ENCODE measurements at regions not wholly inside any gene's neighbourhood (a gene's known extent, or its start where the extent isn't known, plus 50 kb on each side); places are given as distances from the start of the nearest gene placed in this dataset.

GRCh38 chr9:18124760-18125159 is 349.2 kb upstream of the ADAMTSL1 start (continued):
- TF ChIP-seq, protein P1, sequence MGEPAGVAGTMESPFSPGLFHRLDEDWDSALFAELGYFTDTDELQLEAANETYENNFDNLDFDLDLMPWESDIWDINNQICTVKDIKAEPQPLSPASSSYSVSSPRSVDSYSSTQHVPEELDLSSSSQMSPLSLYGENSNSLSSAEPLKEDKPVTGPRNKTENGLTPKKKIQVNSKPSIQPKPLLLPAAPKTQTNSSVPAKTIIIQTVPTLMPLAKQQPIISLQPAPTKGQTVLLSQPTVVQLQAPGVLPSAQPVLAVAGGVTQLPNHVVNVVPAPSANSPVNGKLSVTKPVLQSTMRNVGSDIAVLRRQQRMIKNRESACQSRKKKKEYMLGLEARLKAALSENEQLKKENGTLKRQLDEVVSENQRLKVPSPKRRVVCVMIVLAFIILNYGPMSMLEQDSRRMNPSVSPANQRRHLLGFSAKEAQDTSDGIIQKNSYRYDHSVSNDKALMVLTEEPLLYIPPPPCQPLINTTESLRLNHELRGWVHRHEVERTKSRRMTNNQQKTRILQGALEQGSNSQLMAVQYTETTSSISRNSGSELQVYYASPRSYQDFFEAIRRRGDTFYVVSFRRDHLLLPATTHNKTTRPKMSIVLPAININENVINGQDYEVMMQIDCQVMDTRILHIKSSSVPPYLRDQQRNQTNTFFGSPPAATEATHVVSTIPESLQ (CRISPR knock-in tag; IDR thresholded peaks at IDR 0.05): no peak

DNA sequence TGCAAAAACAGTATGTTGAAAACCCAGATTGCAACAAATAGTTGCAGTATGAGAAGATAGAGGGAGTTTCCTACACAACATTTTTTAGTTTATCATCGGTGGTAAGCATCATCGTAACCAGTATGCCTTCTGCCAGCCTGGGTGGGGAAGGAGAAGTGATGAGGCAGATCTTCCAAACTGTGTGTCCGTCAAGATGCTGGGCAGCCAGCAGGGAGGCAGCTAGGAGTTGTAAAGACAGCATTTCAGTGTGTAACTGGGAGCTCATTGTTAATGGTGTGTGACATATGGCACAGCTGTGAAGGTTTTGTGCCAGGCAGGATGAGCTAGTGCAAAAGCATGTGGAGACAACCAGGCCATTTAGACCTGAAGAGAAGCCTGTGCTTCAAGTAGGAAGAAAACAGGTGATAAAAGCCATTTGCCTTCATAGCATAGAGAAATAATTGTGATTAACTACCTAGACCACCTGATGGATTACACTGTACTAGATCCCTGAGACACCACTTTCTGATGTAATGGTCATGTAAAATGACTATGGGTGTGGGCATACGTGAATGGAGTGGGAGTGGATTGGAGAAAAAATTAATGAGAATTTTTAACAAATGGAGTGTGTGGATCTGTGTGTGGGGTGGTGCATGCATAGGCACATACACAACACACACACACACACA is 347.0 kb upstream of the ADAMTSL1 start:
- ATAC-seq (no peak), DNase-seq (ENCODE audit: low spot score) (no peak)
- no peaks in the 10 kb centered on the region for H3K36me3 Mint-ChIP-seq
- ChIA-PET CTCF (no interaction called here), POLR2A (no interaction called here)
- H3K4me1 Mint-ChIP-seq: peaks cover 15% of the 10 kb centered on the region
- H3K4me3 Mint-ChIP-seq: no peak overlapping the region
- peaks cover 10% of the 10 kb centered on the region; the same call in 1 of the 2 replicates for H3K9me3 Mint-ChIP-seq
- no peaks in the 10 kb centered on the region for H3K27me3 Mint-ChIP-seq (ENCODE audit: low read depth)
- TF ChIP-seq, protein P2, sequence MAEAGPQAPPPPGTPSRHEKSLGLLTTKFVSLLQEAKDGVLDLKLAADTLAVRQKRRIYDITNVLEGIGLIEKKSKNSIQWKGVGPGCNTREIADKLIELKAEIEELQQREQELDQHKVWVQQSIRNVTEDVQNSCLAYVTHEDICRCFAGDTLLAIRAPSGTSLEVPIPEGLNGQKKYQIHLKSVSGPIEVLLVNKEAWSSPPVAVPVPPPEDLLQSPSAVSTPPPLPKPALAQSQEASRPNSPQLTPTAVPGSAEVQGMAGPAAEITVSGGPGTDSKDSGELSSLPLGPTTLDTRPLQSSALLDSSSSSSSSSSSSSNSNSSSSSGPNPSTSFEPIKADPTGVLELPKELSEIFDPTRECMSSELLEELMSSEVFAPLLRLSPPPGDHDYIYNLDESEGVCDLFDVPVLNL (CRISPR knock-in tag; IDR thresholded peaks at IDR 0.05; ENCODE audit: borderline replicate concordance, low read depth): no peak
- TF ChIP-seq CREM (CRISPR knock-in tag; IDR thresholded peaks at IDR 0.05): no peak
- TF ChIP-seq NFATC4 (CRISPR knock-in tag; IDR thresholded peaks at IDR 0.05): no peak
- no peak for TF ChIP-seq NFE2L1 (CRISPR knock-in tag; IDR thresholded peaks at IDR 0.05)
- TF ChIP-seq, protein P3, sequence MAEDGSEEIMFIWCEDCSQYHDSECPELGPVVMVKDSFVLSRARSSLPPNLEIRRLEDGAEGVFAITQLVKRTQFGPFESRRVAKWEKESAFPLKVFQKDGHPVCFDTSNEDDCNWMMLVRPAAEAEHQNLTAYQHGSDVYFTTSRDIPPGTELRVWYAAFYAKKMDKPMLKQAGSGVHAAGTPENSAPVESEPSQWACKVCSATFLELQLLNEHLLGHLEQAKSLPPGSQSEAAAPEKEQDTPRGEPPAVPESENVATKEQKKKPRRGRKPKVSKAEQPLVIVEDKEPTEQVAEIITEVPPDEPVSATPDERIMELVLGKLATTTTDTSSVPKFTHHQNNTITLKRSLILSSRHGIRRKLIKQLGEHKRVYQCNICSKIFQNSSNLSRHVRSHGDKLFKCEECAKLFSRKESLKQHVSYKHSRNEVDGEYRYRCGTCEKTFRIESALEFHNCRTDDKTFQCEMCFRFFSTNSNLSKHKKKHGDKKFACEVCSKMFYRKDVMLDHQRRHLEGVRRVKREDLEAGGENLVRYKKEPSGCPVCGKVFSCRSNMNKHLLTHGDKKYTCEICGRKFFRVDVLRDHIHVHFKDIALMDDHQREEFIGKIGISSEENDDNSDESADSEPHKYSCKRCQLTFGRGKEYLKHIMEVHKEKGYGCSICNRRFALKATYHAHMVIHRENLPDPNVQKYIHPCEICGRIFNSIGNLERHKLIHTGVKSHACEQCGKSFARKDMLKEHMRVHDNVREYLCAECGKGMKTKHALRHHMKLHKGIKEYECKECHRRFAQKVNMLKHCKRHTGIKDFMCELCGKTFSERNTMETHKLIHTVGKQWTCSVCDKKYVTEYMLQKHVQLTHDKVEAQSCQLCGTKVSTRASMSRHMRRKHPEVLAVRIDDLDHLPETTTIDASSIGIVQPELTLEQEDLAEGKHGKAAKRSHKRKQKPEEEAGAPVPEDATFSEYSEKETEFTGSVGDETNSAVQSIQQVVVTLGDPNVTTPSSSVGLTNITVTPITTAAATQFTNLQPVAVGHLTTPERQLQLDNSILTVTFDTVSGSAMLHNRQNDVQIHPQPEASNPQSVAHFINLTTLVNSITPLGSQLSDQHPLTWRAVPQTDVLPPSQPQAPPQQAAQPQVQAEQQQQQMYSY (CRISPR knock-in tag; IDR thresholded peaks at IDR 0.05): no peak
- H3K27ac Mint-ChIP-seq: no peak overlapping the region

DNA sequence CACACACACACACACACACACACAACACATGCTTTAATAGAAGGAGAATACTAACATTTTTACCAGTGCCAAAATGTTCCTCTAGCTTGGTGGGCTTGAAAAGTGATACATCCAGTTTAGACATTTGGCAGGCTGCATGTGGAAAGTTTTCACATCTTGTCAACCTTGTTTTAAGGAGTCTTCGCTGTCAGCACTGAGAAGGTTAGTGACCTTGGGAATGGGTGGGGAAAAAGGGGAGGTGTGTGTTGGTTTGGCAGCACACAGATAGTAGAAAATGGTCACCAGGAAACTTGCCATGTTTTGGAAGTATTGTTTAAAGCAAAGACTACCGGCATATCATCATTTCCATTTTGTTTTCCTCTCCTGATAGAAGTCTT is 346.5 kb upstream of the ADAMTSL1 start:
- Mint-ChIP-seq H3K9me3 (peaks cover 10% of the 10 kb centered on the region; the same call in 1 of the 2 replicates), H3K4me1 (peaks cover 15% of the 10 kb centered on the region), H3K27me3 (ENCODE audit: low read depth) (no peaks in the 10 kb centered on the region), H3K4me3 (no peak overlapping the region), H3K27ac (no peak overlapping the region), H3K36me3 (no peaks in the 10 kb centered on the region)
- POLR2A ChIA-PET: no interaction called here
- ATAC-seq (no peak), DNase-seq (ENCODE audit: low spot score) (no peak)
- TF ChIP-seq ZNF317 (CRISPR knock-in tag; IDR thresholded peaks at IDR 0.05; ENCODE audit: borderline replicate concordance, low read depth) (no peak), KAT7 (CRISPR knock-in tag; IDR thresholded peaks at IDR 0.05; ENCODE audit: borderline replicate concordance) (no peak), NR3C1 (CRISPR knock-in tag; conservative IDR thresholded peaks at IDR 0.05; ENCODE audit: low read depth) (no peak), PRRX2 (CRISPR knock-in tag; IDR thresholded peaks at IDR 0.05) (no peak), TEAD4 (CRISPR knock-in tag; IDR thresholded peaks at IDR 0.05) (no peak), ZNF512 (CRISPR knock-in tag; IDR thresholded peaks at IDR 0.05; ENCODE audit: borderline replicate concordance) (no peak), ZNF263 (CRISPR knock-in tag; IDR thresholded peaks at IDR 0.05; ENCODE audit: low read depth) (no peak), SP1 (CRISPR knock-in tag; conservative IDR thresholded peaks at IDR 0.05) (no peak), FOXJ3 (CRISPR knock-in tag; IDR thresholded peaks at IDR 0.05; ENCODE audit: borderline replicate concordance) (no peak), ZNF416 (CRISPR knock-in tag; IDR thresholded peaks at IDR 0.05) (no peak), TCF7 (CRISPR knock-in tag; IDR thresholded peaks at IDR 0.05; ENCODE audit: low read depth) (no peak), ZMAT4 (CRISPR knock-in tag; IDR thresholded peaks at IDR 0.05) (no peak), TEAD1 (CRISPR knock-in tag; IDR thresholded peaks at IDR 0.05) (no peak), ETV6 (CRISPR knock-in tag; IDR thresholded peaks at IDR 0.05) (no peak)
- TF ChIP-seq, protein P4, sequence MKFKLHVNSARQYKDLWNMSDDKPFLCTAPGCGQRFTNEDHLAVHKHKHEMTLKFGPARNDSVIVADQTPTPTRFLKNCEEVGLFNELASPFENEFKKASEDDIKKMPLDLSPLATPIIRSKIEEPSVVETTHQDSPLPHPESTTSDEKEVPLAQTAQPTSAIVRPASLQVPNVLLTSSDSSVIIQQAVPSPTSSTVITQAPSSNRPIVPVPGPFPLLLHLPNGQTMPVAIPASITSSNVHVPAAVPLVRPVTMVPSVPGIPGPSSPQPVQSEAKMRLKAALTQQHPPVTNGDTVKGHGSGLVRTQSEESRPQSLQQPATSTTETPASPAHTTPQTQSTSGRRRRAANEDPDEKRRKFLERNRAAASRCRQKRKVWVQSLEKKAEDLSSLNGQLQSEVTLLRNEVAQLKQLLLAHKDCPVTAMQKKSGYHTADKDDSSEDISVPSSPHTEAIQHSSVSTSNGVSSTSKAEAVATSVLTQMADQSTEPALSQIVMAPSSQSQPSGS (CRISPR knock-in tag; IDR thresholded peaks at IDR 0.05; ENCODE audit: borderline replicate concordance, low read depth): no peak
- CTCF ChIA-PET: no interaction called here

All from WTC11 (cell line).